Non-pigmented ciliary epithelial cell (primary cell): ENCODE measurements at regions not wholly inside any gene's neighbourhood (a gene's known extent, or its start where the extent isn't known, plus 50 kb on each side); places are given as distances from the start of the nearest gene placed in this dataset.
"Not testable (repeated sequence)": the region's sequence is repeated elsewhere in the genome, so short reads cannot be mapped to it uniquely, and the experiment has no call there.

Experiments used
- DNase-seq: peaks from one replicate; pipeline ENCODE4 v3.0.0-alpha.2; 2010; ENCODE audit warnings: low read depth

DNA sequence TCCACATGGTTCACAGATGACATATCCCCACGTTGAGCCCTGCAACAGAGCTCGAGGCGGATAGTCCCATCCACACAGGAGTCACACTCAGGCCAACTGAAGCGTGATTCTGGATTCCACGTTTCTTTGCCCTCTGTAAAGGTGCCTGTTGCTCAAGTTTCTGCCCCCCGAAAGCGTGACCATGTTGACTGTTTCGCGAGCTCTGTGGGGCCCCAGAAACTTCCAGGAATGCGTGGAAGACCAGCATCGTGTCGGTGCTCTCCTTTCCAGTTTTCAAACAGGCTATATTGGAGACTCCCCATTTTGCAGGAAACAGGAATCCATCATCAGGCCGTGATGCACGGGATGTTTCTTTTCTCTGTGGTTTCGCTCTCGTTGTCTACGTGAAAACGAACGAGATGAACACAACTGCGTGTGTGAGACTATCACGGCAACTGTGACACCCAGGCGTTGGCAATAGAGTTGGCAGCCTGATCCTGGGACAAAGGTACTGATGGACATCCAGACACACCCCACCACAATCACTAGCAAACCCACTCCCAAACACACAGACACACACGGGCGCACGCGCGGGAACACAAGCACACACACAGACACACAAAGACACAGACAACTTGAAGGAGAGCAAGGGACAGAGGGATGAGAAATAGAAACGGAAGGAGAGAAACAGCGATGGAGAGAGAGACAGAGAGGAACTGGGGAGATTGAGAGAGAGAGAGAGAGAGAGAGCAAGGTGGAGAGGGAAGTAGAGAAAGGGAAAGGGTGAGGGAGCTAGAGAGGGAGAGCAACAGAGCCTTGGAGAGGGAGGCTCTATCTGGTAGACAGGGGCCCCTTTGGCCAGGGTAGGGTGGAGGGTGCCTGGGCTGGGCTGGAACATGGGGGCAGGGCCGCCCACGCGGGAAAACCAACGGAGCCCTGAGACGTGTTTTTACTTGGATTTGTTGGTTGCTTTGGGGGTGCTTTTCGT, 1609.3 kb downstream of the SPATA31A7 start:
- not testable (repeated sequence) for DNase-seq

DNA sequence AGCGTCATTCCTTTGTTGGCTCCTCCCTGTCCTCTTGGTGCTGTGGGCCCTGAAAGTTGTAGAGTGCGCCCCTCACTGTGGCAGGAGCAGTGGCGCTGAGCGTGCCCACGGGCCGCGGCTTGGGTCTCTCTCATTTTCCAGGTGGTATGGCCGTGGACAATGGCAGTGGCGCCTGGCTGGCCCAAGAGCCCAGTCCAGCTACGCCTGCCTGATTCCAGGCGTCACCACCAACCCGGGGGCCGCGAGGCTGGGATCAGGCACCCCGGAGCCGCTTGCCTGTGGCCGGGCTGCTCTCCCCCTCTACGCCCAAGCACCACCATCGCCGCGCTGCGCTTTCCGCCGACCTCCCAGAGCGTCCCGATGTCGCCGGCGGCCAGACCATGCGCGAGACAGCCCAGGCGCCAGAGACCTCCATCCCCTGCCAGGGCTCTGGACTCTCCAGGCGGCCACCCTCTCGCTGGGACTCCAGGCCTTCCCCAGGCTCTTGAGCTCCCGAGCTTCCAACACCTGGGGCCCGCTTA, 1610.1 kb downstream of the SPATA31A7 start:
- DNase-seq, result not testable (repeated sequence)

DNA sequence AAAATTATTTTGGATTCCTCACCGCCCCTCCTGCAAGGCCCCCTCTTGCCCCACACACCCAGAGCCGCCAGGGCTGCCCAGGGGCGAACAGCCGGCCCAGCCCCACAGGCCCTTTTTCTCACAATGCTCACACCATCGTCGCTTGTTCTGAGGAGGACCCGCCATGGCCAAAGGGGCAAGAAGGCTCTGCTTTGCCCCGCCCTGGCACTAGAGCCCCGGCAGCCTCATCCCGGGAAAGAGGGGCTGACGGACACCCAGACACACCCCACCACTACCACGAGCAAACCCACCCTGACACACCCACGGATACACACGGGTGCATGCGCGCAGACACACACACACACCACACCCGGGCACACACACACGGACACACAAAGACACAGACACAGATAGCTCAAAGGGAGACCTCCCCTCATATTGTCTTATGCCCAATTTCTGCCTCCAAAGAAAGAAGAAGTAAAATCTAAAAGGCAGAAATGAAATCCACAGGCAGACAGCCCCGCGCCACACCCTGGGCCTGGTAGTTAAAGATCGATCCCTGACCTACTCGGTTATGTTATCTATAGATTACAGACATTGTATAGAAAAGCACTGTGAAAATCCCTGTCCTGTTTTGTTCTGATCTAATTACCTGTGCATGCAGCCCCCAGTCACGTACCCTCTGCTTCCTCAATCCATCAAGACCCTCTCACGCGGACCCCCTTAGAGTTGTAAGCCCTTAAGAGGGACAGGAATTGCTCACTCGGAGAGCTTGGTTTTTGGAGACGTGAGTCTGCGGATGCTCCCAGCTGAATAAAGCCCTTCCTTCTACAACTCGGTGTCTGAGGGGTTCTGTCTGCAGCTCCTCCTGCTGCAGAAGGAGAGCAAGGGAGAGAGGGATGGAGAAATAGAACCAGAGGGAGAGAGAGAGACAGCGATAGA, 1610.9 kb downstream of the SPATA31A7 start:
- DNase-seq, result not testable (repeated sequence)

DNA sequence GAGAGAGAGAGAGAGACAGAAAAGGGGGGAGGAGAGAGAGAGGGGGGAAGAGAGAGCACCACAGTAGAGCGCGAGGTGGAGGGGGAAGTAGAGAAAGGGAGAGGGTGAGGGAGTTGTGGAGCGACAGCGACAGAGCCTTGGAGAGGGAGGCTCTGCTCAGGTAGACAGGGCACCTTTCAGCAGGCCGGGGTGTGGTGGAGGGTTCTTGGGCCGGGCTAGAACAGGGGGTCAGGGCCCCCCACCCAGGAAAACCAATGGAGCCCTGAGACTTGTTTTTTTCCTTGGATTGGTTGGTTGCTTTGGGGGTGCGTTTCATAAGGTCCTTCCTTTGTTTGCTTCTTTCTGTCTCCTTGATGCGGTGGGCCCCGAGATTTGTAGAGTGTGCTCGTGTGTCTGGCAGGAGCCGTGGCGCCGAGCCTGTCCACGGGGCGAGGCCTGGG, 1611.6 kb downstream of the SPATA31A7 start:
- not testable (repeated sequence) for DNase-seq

DNA sequence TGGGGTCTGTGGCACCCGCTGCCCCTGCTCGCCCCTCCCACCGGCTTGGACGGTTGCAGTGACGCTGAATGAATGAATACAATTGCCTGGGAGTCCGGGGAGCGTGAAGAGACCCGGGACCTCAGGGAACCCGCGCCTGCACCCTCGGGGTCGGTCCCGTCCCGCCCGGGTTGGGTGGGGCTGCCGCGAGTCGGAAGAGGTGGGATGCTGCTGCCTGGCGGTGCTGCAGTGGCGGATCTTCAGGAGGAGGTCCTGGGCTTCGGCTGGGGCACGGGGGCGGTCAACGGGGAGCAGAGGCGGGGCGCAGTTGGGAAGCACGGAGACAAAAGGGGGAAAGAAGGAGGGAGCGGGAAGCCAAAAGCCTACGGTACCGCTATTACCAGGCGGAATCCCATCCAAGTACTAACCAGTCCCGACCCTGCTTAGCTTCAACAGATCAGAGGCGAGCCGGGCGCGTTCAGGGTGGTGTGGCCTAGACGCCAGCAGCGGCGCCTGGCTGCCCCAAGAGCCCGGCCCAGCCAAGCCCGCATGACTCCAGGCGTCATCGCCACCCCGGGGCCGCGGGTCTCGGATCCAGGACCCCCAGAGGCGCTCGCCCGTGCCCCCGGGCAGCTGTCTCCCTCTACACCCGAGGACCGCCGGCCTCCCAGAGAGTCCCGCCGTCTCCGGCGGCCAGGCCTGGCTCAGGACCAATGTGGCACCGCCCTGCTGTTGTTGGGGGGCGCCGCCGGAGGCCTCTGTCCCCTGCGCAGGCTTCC, 1612.3 kb downstream of the SPATA31A7 start:
- not testable (repeated sequence) for DNase-seq

DNA sequence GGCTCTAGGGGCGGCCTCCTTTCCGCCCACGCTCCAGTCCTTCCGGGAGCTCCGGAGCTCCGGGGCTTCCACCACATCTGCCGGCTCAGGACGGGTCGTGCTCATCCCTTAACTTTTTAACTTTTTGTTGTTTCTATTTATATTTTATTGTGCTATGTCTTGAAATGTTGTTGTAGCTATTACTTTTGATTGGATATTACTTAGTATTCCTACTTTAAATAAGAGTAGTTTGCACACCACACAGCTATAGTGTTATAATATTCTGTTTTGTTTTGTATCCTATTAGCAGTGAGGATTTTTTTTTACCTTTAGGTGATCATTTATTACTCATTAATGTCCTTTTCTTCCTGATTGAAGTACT, 1612.9 kb downstream of the SPATA31A7 start:
- not testable (repeated sequence) for DNase-seq

DNA sequence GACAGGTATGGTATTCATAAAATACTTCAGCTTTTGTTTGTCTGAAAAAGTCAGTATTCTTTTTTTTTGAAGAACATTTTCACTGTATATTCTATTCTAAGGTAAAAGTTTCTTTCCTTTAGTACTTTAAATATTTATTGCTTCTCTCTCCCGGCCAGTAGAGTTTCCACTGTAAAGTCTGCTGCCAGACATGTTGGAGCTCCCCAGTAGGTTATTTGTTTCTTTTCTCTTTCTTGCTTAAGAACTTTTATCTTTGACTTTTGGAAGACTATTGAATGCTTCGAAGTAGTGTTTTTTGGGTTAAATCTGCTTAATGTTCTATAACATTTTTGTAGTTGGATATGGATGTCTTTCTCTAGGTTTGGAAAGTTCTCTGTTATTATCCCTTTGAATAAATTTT, 1613.3 kb downstream of the SPATA31A7 start:
- DNase-seq, result not testable (repeated sequence)

DNA sequence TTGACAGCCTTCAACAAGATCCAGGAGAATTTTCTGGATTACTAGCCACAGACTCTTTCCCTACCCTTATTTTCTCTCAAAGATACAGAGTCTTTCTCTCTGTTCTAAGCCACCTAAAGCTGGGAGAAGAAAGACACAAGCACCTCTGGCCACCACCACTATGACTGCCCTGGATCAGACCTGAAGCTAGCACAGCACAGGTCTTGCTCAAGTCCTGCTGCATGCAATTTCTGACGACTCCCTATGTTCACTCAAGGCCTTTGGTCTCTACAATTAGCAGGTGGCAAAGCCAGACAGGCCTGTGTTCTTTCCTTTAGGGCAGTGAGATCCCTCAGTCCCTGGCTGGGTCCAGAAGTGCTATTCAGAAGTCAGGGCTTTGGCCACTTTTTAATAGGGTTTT, 1614.5 kb downstream of the SPATA31A7 start:
- DNase-seq, result not testable (repeated sequence)

DNA sequence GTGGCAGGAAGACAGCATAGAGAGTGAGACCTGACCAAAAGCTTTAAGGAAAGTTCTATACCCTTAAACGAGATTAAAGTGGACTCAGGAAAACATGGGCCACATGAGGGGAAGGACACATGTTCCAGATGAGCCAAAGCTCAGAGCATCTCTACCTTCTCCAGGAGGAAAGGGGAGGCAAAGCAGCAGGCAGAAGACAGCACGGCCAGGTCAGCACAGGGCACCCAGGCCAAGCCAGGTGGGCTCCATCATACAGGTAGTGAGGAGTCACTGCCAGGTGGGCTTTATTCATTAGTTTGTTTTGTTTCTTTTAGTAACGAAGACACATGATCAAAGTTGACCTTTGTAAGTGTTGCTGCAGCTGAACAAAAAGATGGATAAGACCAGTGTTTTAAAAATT, 1617.6 kb downstream of the SPATA31A7 start:
- DNase-seq, result not testable (repeated sequence)

DNA sequence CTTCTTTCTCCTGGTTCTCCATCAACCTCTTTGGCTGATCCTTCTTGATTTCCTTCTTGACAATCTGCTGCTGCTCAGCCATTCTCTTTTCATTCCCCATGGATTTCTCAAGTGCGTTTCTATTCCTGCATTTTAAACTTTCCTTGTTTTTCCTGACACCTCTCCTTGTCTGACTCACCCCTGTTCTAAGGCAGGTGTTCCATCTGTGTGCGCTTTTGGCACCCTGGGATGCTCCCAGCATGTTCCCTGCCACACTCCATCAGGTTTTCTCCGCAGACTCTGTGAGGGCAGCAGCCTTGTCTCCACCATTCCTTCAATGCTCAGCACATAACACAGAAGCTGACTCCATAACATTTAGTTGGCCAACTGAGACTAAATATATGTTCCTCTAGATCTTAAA, 1618.2 kb downstream of the SPATA31A7 start:
- not testable (repeated sequence) for DNase-seq

DNA sequence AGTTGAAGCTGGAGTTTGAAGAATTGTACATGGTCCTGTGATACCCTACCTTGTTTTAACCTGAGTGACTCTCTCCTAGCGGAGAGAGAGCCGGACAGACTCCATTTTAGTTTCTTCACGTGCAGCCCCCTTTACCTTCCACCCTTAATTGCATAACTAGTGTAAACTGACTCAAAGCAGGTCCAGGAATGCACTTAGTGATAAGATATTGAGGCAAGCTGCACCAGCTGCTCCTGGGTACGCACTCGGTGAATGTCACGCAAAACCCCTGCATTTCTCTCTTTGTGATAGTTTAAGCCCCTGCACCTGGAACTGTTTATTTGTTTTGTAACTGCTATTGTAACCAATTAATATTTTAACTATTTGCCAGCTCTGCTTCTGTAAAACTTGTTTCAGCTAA, 1620.5 kb downstream of the SPATA31A7 start:
- not testable (repeated sequence) for DNase-seq

DNA sequence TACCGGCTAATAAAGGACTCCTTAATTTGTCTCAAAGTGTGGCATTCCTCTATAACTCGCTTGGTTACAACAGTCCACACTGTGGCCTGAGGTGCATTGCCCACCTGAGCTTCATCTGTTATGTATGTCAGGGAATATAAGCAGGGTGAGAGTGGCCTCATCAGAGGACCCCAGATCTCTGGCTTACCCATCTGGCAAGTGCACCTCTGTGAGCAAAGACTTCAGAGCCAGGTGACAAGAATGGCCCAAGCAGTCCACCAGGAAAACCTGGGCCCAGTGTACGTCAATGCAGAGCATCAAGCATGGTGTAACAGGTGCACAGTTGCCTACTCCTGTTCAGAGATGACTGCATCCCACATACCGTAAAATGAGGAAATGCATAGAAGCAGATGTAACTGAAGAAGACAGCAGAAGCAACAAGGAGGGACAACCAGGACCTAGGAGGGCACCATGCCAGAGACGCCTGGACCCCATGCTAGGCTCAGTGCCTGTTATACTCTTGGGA, 1621.0 kb downstream of the SPATA31A7 start:
- DNase-seq, result not testable (repeated sequence)

DNA sequence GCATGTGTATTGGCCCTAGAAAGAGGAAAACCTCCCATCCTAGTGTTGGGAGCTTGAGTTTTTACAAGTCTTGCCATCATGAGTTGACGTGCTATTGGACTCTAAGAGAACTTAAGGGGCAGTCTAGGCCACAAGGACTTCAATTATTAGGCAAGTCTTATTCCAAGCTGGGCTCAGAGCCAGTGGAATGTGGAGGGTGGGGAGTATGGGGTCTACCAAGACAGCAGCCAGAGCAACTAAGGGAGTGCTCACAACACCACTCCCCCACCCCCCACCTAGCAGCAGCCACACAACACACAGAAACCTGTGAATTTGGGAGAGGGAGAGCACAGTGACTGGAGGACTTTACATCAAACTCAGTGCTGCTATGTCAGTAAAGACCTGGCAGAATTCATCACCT, 1625.6 kb downstream of the SPATA31A7 start:
- DNase-seq, result not testable (repeated sequence)

DNA sequence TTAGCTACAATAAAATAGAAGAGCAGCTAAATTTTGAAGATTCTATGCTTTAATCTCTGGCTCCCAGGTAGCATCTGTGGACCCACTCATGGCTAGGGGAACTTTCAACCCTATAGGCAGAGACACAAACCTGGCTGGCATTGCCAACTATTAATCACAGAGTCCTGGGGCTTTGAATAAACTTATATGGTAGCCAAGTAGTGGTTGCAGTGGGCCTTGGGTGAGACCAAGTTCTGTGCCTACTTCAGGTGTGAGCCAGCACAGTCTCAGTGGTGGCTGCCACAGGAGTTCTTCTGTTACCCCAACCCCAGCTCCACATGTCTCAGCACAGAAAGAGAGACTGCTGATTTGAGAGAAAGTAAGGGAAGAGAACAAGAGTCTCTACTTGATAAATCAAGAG, 1626.5 kb downstream of the SPATA31A7 start:
- not testable (repeated sequence) for DNase-seq

DNA sequence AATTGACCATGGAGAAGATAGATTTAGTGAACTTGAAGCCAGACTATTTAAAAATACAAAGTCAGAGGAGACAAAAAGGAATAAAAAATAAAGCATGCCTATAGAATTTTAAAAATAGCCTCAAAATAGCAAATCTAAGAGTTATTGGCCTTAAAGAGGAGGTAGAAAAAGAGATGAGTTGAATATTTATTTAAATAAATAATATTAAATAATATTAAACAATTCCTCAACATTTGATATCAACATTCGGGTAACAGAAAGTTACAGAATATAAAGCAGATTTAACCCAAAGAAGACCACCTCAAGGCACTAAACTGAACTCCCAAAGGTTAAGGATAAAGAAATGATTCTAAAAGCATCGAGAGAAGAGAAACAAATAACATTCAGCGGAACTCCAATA, 1627.4 kb downstream of the SPATA31A7 start:
- not testable (repeated sequence) for DNase-seq

DNA sequence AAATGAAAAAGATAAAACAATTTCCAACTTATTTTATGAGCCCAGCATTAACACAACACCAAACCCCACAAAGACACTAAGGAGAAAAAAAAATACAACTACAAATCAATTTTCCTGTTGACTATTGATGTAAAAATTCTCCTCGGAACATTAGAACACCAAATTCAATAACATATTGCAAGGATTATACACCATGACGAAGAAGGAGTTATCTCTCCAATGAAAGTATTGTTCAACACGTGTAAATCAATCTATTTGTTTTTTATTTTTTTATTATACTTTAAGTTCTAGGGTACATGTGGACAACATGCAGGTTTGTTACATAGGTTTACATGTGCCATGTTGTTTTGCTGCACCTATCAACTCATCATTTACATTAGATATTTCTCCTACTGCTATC, 1632.3 kb downstream of the SPATA31A7 start:
- DNase-seq, result not testable (repeated sequence)

DNA sequence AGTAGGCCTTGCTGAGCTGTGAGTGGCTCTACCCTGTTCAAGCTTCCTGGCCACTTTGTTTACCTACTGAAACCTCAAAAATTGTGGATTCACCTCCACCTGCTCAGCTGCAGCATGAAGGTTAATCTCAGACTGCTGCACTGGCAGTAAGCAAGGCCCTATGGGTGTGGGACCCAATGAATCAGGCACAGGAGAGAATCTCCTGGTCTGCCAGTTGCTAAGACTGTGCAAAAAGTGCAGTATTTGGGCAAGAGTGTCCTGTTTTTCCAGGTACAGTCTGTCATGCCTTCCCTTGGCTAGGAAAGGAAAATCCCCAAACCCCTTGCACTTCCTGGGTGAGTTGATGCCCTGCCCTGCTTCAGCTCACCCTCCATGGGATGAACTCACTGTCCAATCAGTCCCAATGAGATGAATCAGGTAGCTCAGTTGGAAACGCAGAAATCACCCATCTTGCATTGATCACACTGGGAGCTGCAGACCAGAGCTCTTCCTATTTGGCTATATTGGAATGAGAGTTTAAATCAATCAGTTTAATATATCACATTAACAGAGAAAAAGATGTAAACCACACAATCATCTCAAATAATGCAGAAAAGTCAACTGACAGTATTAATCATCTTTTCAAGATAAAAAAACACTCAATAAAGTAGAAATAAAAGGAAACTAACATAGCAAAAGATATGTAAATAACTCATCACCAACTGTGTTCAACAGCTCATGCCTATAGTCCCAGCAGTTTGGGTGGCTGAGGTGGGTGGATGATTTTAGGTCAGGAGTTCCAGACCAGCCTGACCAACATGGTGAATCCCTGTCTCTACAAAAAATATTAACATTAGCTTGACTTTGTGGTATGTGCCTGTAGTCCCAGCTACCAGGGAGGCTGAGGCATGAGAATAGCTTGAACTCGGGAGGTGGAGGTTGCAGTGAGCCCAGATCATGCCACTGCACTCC, 1638.4 kb downstream of the SPATA31A7 start:
- DNase-seq, result not testable (repeated sequence)

DNA sequence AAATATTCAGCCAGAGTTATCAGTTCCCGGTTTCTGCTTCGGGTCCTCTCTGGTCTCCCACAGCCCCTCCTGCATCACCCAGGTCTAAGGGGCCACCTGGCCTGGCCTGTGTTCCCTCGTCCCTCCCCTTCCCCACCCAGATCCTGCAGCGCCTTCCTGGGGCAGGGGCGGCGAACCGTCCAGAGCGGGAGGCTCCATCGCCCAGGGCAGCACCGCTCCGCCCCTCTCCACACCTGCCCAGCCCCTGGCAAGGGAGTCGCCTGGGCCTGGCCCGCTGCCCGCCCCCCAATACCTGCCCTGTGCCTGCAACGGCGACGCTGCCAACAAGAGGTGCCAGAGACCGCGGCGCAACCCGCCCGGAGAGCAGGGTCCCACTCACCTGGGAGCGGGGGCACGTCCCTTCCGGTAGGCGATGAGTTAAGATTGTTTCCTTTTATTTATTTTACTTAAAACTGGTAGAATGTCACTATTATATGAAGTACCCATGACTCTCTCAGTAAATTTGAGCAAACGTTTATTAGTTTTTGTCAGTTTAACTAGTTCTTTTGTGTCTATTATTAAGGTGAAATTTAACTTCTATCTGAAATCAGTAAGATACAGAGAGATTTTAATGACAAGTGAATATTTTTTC, 1641.1 kb downstream of the SPATA31A7 start:
- DNase-seq, result not testable (repeated sequence)
